HFF-Myc (cell line): ENCODE measurements at regions not wholly inside any gene's neighbourhood (a gene's known extent, or its start where the extent isn't known, plus 50 kb on each side); places are given as distances from the start of the nearest gene placed in this dataset.
"Not testable (repeated sequence)": the region's sequence is repeated elsewhere in the genome, so short reads cannot be mapped to it uniquely, and the experiment has no call there.

Source experiments
- DNase-seq: peaks from one replicate; pipeline ENCODE4 v3.0.0-alpha.2; 2011; ENCODE audit warnings: low read depth; ENCODE audit errors: extremely low read depth
- H3K4me3 ChIP-seq: replicated peaks from 2 replicates; pipeline ENCODE4 v1.5.1; 2011; ENCODE audit warnings: low read depth, mild to moderate bottlenecking, control low read depth, low read length
- CTCF ChIP-seq: IDR thresholded peaks from 2 replicates; pipeline ENCODE4 v1.5.1; 2012; ENCODE audit warnings: mild to moderate bottlenecking, low read depth, low read length, control low read depth; ENCODE audit errors: missing control alignments

- H3K4me3 ChIP-seq, result no peak overlapping the region
- no peak for DNase-seq
- TF ChIP-seq CTCF, result no peak
Measured at GRCh38 chr6:170039156-170040114, 251.4 kb downstream of the DLL1 start.

GRCh38 chr6:170038708-170039107, 252.2 kb downstream of the DLL1 start:
- DNase-seq, result no peak
- no peak overlapping the region for H3K4me3 ChIP-seq
- TF ChIP-seq CTCF, result no peak

GRCh38 chr6:170038251-170038650, 252.6 kb downstream of the DLL1 start:
- no peak for TF ChIP-seq CTCF
- no peak for DNase-seq
- H3K4me3 ChIP-seq, result no peak overlapping the region

- H3K4me3 ChIP-seq, result no peak overlapping the region
- no peak for TF ChIP-seq CTCF
- DNase-seq, result no peak
Measured at GRCh38 chr6:170037541-170038250, 253.2 kb downstream of the DLL1 start.

- no peak for TF ChIP-seq CTCF
- no peak overlapping the region for H3K4me3 ChIP-seq
- DNase-seq, result no peak
Measured at GRCh38 chr6:170036916-170037315, 254.0 kb downstream of the DLL1 start.

- H3K4me3 ChIP-seq, DNase-seq: not testable (repeated sequence)
Measured at GRCh38 chr6:170036367-170036766, 254.5 kb downstream of the DLL1 start.

- H3K4me3 ChIP-seq, result no peak overlapping the region
- no peak for DNase-seq
- TF ChIP-seq CTCF, result no peak
Measured at GRCh38 chr6:170035901-170036304, 255.0 kb downstream of the DLL1 start.
